ENCODE measurements at regions not wholly inside any gene's neighbourhood (a gene's known extent, or its start where the extent isn't known, plus 50 kb on each side); places are given as distances from the start of the nearest gene placed in this dataset.
A peak's percentile ranks its signal among the peaks of the same experiment; 100 is the strongest.

- DNase-seq (no peak), ATAC-seq (no peak)
- Mint-ChIP-seq H3K27me3 (peaks cover 22% of the 10 kb centered on the region), H3K9me3 (no peaks in the 10 kb centered on the region), H3K36me3 (ENCODE audit: low read depth) (no peaks in the 10 kb centered on the region), H3K4me3 (no peak overlapping the region), H3K27ac (no peak overlapping the region), H3K4me1 (peaks cover 5% of the 10 kb centered on the region)
Observed at GRCh38 chr2:237181844-237182243, 96.2 kb downstream of the COPS8 start.

- peaks cover 21% of the 10 kb centered on the region for H3K27me3 Mint-ChIP-seq
- ATAC-seq (no peak), DNase-seq (no peak)
- H3K4me3 Mint-ChIP-seq: no peak overlapping the region
- H3K9me3 Mint-ChIP-seq: no peaks in the 10 kb centered on the region
- no peak overlapping the region for H3K27ac Mint-ChIP-seq
- no peaks in the 10 kb centered on the region for H3K36me3 Mint-ChIP-seq (ENCODE audit: low read depth)
- H3K4me1 Mint-ChIP-seq: peaks cover 5% of the 10 kb centered on the region
Observed at GRCh38 chr2:237182422-237183123, 96.9 kb downstream of the COPS8 start.

GRCh38 chr2:237184192-237184918 is 98.7 kb downstream of the COPS8 start:
- H3K4me3 Mint-ChIP-seq: no peak overlapping the region
- ATAC-seq: peak; percentile 80
- peaks cover 5% of the 10 kb centered on the region for H3K4me1 Mint-ChIP-seq
- H3K27me3 Mint-ChIP-seq: peaks cover 18% of the 10 kb centered on the region
- no peaks in the 10 kb centered on the region for H3K36me3 Mint-ChIP-seq (ENCODE audit: low read depth)
- H3K9me3 Mint-ChIP-seq: no peaks in the 10 kb centered on the region
- H3K27ac Mint-ChIP-seq: no peak overlapping the region
- DNase-seq: no peak

GRCh38 chr2:237184919-237185552 is 99.3 kb downstream of the COPS8 start:
- DNase-seq (no peak), ATAC-seq (no peak)
- H3K36me3 Mint-ChIP-seq (ENCODE audit: low read depth): no peaks in the 10 kb centered on the region
- no peak overlapping the region for H3K4me3 Mint-ChIP-seq
- no peak overlapping the region for H3K27ac Mint-ChIP-seq
- H3K9me3 Mint-ChIP-seq: no peaks in the 10 kb centered on the region
- peaks cover 5% of the 10 kb centered on the region for H3K4me1 Mint-ChIP-seq
- peaks cover 18% of the 10 kb centered on the region for H3K27me3 Mint-ChIP-seq

- peaks cover 5% of the 10 kb centered on the region for H3K4me1 Mint-ChIP-seq
- H3K36me3 Mint-ChIP-seq (ENCODE audit: low read depth): no peaks in the 10 kb centered on the region
- ATAC-seq (no peak), DNase-seq (no peak)
- H3K27me3 Mint-ChIP-seq: peaks cover 18% of the 10 kb centered on the region
- H3K9me3 Mint-ChIP-seq: no peaks in the 10 kb centered on the region
- no peak overlapping the region for H3K4me3 Mint-ChIP-seq
- no peak overlapping the region for H3K27ac Mint-ChIP-seq
Observed at GRCh38 chr2:237185553-237185925, 99.8 kb downstream of the COPS8 start.

GRCh38 chr2:237189799-237190198 is 104.1 kb downstream of the COPS8 start:
- no peak for DNase-seq
- no peaks in the 10 kb centered on the region for H3K9me3 Mint-ChIP-seq
- no peak overlapping the region for H3K4me3 Mint-ChIP-seq
- no peak for ATAC-seq
- peaks cover 23% of the 10 kb centered on the region for H3K27me3 Mint-ChIP-seq
- no peak overlapping the region for H3K27ac Mint-ChIP-seq
- H3K36me3 Mint-ChIP-seq (ENCODE audit: low read depth): no peaks in the 10 kb centered on the region
- no peaks in the 10 kb centered on the region for H3K4me1 Mint-ChIP-seq

GRCh38 chr2:237190966-237191713 is 105.5 kb downstream of the COPS8 start:
- ATAC-seq (no peak), DNase-seq (no peak)
- no peak overlapping the region for H3K27ac Mint-ChIP-seq
- H3K27me3 Mint-ChIP-seq: peaks cover 19% of the 10 kb centered on the region
- H3K9me3 Mint-ChIP-seq: no peaks in the 10 kb centered on the region
- H3K4me1 Mint-ChIP-seq: no peaks in the 10 kb centered on the region
- no peak overlapping the region for H3K4me3 Mint-ChIP-seq
- H3K36me3 Mint-ChIP-seq (ENCODE audit: low read depth): no peaks in the 10 kb centered on the region

GRCh38 chr2:237191714-237192081 is 106.0 kb downstream of the COPS8 start:
- ATAC-seq: no peak
- no peak overlapping the region for H3K27ac Mint-ChIP-seq
- no peak overlapping the region for H3K4me3 Mint-ChIP-seq
- DNase-seq: no peak
- no peaks in the 10 kb centered on the region for H3K4me1 Mint-ChIP-seq
- peaks cover 13% of the 10 kb centered on the region for H3K27me3 Mint-ChIP-seq
- no peaks in the 10 kb centered on the region for H3K9me3 Mint-ChIP-seq
- H3K36me3 Mint-ChIP-seq (ENCODE audit: low read depth): no peaks in the 10 kb centered on the region

- ATAC-seq: no peak
- Mint-ChIP-seq H3K9me3 (no peaks in the 10 kb centered on the region), H3K4me3 (no peak overlapping the region), H3K4me1 (no peaks in the 10 kb centered on the region), H3K27ac (no peak overlapping the region), H3K27me3 (peaks cover 12% of the 10 kb centered on the region), H3K36me3 (ENCODE audit: low read depth) (no peaks in the 10 kb centered on the region)
- no peak for DNase-seq
Observed at GRCh38 chr2:237192881-237193280, 107.2 kb downstream of the COPS8 start.

- H3K4me1 Mint-ChIP-seq: no peaks in the 10 kb centered on the region
- no peaks in the 10 kb centered on the region for H3K9me3 Mint-ChIP-seq
- no peak overlapping the region for H3K4me3 Mint-ChIP-seq
- ATAC-seq (no peak), DNase-seq (no peak)
- H3K27me3 Mint-ChIP-seq: peaks cover 16% of the 10 kb centered on the region
- H3K27ac Mint-ChIP-seq: no peak overlapping the region
- H3K36me3 Mint-ChIP-seq (ENCODE audit: low read depth): no peaks in the 10 kb centered on the region
Observed at GRCh38 chr2:237193436-237193835, 107.7 kb downstream of the COPS8 start.

- no peak overlapping the region for H3K27ac Mint-ChIP-seq
- H3K4me1 Mint-ChIP-seq: no peaks in the 10 kb centered on the region
- ATAC-seq (peak; percentile 11), DNase-seq (no peak)
- H3K36me3 Mint-ChIP-seq (ENCODE audit: low read depth): no peaks in the 10 kb centered on the region
- H3K9me3 Mint-ChIP-seq: no peaks in the 10 kb centered on the region
- peaks cover 16% of the 10 kb centered on the region for H3K27me3 Mint-ChIP-seq
- no peak overlapping the region for H3K4me3 Mint-ChIP-seq
Observed at GRCh38 chr2:237194081-237194480, 108.4 kb downstream of the COPS8 start.

GRCh38 chr2:237194906-237195305 is 109.2 kb downstream of the COPS8 start:
- Mint-ChIP-seq H3K4me3 (no peak overlapping the region), H3K27me3 (peaks cover 16% of the 10 kb centered on the region), H3K36me3 (ENCODE audit: low read depth) (no peaks in the 10 kb centered on the region), H3K4me1 (no peaks in the 10 kb centered on the region), H3K27ac (no peak overlapping the region), H3K9me3 (no peaks in the 10 kb centered on the region)
- DNase-seq (no peak), ATAC-seq (no peak)

- ATAC-seq (no peak), DNase-seq (no peak)
- no peaks in the 10 kb centered on the region for H3K4me1 Mint-ChIP-seq
- no peak overlapping the region for H3K27ac Mint-ChIP-seq
- H3K36me3 Mint-ChIP-seq (ENCODE audit: low read depth): no peaks in the 10 kb centered on the region
- H3K4me3 Mint-ChIP-seq: no peak overlapping the region
- H3K9me3 Mint-ChIP-seq: no peaks in the 10 kb centered on the region
- H3K27me3 Mint-ChIP-seq: peaks cover 16% of the 10 kb centered on the region
Observed at GRCh38 chr2:237195396-237196120, 109.9 kb downstream of the COPS8 start.

GRCh38 chr2:237196409-237196808 is 110.7 kb downstream of the COPS8 start:
- Mint-ChIP-seq H3K27me3 (peaks cover 16% of the 10 kb centered on the region), H3K27ac (no peak overlapping the region), H3K4me3 (no peak overlapping the region), H3K9me3 (no peaks in the 10 kb centered on the region), H3K36me3 (ENCODE audit: low read depth) (no peaks in the 10 kb centered on the region), H3K4me1 (peaks cover 4% of the 10 kb centered on the region)
- DNase-seq (no peak), ATAC-seq (no peak)

Data from activated naive CD8-positive, alpha-beta T cell treated with anti-CD3 and anti-CD28 coated beads, Interleukin-2, amount 50 U/mL, for 24 hours (primary cell).